ENCODE measurements at regions not wholly inside any gene's neighbourhood (a gene's known extent, or its start where the extent isn't known, plus 50 kb on each side); places are given as distances from the start of the nearest gene placed in this dataset.

GRCh38 chr15:95758851-95759250 is 571.6 kb upstream of the NR2F2 start (continued):
- no peak for TF ChIP-seq RAD21 (IDR thresholded peaks at IDR 0.05 in 1 of 2, conservative IDR thresholded peaks at IDR 0.05 in 1 of 2; ENCODE audit: low read depth in 2 of 2, low read length in 2 of 2)
- no peak for TF ChIP-seq BCL11A (IDR thresholded peaks at IDR 0.05; ENCODE audit: low read depth in 2 of 2, low read length in 2 of 2)
- no peak for TF ChIP-seq ZNF274 (IDR thresholded peaks at IDR 0.05; ENCODE audit: borderline replicate concordance, extremely low read depth, low read length)

Data from H1 (cell line).